ENCODE measurements at regions not wholly inside any gene's neighbourhood (a gene's known extent, or its start where the extent isn't known, plus 50 kb on each side); places are given as distances from the start of the nearest gene placed in this dataset.

DNA sequence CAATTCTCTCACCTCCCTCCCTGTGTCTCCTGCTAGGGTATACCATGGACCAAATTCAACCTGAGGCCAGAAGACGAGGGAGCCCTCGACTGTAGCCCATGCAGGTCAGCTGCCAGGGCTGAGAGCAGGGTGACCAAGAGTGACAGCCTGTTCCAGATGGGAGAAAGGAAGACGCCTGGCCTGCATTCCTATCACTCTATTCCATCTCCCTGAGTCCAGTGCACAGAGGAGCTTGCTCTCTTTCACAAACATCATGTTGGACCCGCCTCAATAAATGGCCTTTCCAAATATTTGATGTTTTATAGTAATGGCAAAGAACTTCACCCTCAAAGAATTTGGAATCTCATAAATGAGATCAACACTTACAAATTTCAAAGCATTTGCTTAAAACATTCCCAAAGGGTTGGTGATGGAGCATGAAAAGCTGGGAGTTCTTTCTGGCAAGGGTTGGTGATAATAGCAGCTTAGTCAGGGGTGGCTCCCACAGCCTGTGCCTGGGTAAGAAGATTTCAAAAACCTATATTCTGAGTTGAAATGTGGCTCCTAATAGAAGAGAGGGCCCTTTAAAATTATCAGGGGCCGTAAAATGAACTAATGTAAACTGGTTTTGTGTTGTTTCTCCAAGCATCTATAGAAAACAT, 393.1 kb downstream of the EFNA5 start:
- Histone ChIP-seq H3K9me3 (no peaks in the 10 kb centered on the region), H3K36me3 (no peaks in the 10 kb centered on the region), H3K4me1 (no peaks in the 10 kb centered on the region), H3K27ac (no peak overlapping the region), H3K27me3 (no peaks in the 10 kb centered on the region), H3K4me3 (no peak overlapping the region)
- DNase-seq = no peak
- intact Hi-C loops (cut with DNase I; ENCODE audit: low total_unique reads) = no loop called here
- no peak for TF ChIP-seq POLR2AphosphoS5 (IDR thresholded peaks at IDR 0.05)
- no peak for TF ChIP-seq EP300 (IDR thresholded peaks at IDR 0.05)
- TF ChIP-seq POLR2A (IDR thresholded peaks at IDR 0.05) = no peak
- TF ChIP-seq, protein P1, sequence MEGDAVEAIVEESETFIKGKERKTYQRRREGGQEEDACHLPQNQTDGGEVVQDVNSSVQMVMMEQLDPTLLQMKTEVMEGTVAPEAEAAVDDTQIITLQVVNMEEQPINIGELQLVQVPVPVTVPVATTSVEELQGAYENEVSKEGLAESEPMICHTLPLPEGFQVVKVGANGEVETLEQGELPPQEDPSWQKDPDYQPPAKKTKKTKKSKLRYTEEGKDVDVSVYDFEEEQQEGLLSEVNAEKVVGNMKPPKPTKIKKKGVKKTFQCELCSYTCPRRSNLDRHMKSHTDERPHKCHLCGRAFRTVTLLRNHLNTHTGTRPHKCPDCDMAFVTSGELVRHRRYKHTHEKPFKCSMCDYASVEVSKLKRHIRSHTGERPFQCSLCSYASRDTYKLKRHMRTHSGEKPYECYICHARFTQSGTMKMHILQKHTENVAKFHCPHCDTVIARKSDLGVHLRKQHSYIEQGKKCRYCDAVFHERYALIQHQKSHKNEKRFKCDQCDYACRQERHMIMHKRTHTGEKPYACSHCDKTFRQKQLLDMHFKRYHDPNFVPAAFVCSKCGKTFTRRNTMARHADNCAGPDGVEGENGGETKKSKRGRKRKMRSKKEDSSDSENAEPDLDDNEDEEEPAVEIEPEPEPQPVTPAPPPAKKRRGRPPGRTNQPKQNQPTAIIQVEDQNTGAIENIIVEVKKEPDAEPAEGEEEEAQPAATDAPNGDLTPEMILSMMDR (IDR thresholded peaks at IDR 0.05) = no peak
- WGBS, 5 donors = 90 to 93% (median 91%) methylated on average over 5 of the region's 5 CpGs

- H3K4me3 ChIP-seq = no peak overlapping the region
- no peaks in the 10 kb centered on the region for H3K27me3 ChIP-seq
- no peaks in the 10 kb centered on the region for H3K4me1 ChIP-seq
- TF ChIP-seq POLR2AphosphoS5 (IDR thresholded peaks at IDR 0.05) = no peak
- TF ChIP-seq POLR2A (IDR thresholded peaks at IDR 0.05) = no peak
- TF ChIP-seq EP300 (IDR thresholded peaks at IDR 0.05) = no peak
- TF ChIP-seq, protein P1 (IDR thresholded peaks at IDR 0.05) = no peak
- H3K36me3 ChIP-seq = no peaks in the 10 kb centered on the region
- 0 to 37% (median 29%) methylated on average over 1 of the region's 1 CpG for WGBS, 5 donors
- intact Hi-C loops (cut with DNase I; ENCODE audit: low total_unique reads) = no loop called here
- DNase-seq = no peak
- H3K27ac ChIP-seq = no peak overlapping the region
- H3K9me3 ChIP-seq = no peaks in the 10 kb centered on the region
These were observed 395.4 kb downstream of the EFNA5 start for GRCh38 chr5:107275333-107275732.

DNA sequence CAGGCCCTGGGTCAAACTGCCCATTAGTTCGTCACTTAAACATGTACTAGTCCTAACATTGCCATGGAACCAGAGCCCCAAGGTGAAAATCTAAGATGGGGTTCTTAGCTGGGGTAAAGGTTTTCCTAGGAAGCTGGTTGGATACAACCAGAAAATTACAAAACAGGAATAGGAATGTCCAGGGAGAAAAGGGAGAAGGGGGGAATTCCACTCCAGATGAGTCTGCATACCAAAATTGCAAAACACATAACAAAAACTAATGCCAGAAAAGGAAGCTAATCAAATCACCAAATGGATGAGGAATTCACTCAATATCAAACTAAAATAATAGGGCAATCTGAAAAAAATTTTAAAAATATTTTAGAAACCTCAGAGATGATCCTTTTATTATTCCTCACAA, 396.2 kb downstream of the EFNA5 start:
- no peaks in the 10 kb centered on the region for H3K4me1 ChIP-seq
- DNase-seq = no peak
- TF ChIP-seq EP300 (IDR thresholded peaks at IDR 0.05) = no peak
- no peak for TF ChIP-seq POLR2A (IDR thresholded peaks at IDR 0.05)
- TF ChIP-seq, protein P1 (IDR thresholded peaks at IDR 0.05) = no peak
- TF ChIP-seq POLR2AphosphoS5 (IDR thresholded peaks at IDR 0.05) = no peak
- intact Hi-C loops (cut with DNase I; ENCODE audit: low total_unique reads) = no loop called here
- WGBS, 5 donors = 86 to 100% (median 86%) methylated on average over 1 of the region's 1 CpG
- no peak overlapping the region for H3K4me3 ChIP-seq
- H3K36me3 ChIP-seq = no peaks in the 10 kb centered on the region
- H3K27me3 ChIP-seq = no peaks in the 10 kb centered on the region
- H3K27ac ChIP-seq = no peak overlapping the region
- H3K9me3 ChIP-seq = no peaks in the 10 kb centered on the region

GRCh38 chr5:107272954-107273353, 397.8 kb downstream of the EFNA5 start:
- intact Hi-C loops (cut with DNase I; ENCODE audit: low total_unique reads) = no loop called here
- no peaks in the 10 kb centered on the region for H3K27me3 ChIP-seq

More at GRCh38 chr5:107272954-107273353, 397.8 kb downstream of the EFNA5 start:
- H3K9me3 ChIP-seq = no peaks in the 10 kb centered on the region
- no peak for TF ChIP-seq POLR2AphosphoS5 (IDR thresholded peaks at IDR 0.05)
- TF ChIP-seq POLR2A (IDR thresholded peaks at IDR 0.05) = no peak
- TF ChIP-seq, protein P1 (IDR thresholded peaks at IDR 0.05) = no peak
- no peak for TF ChIP-seq EP300 (IDR thresholded peaks at IDR 0.05)
- H3K4me1 ChIP-seq = no peaks in the 10 kb centered on the region
- WGBS, 5 donors = 80 to 91% (median 84%) methylated on average over 4 of the region's 4 CpGs
- H3K4me3 ChIP-seq = no peak overlapping the region
- H3K27ac ChIP-seq = no peak overlapping the region
- H3K36me3 ChIP-seq = no peaks in the 10 kb centered on the region
- DNase-seq = no peak

Measured in stomach (tissue), 8 donors.